Neuronal stem cell (in vitro differentiated cells): ENCODE measurements at regions not wholly inside any gene's neighbourhood (a gene's known extent, or its start where the extent isn't known, plus 50 kb on each side); places are given as distances from the start of the nearest gene placed in this dataset.

Experiments used
- DNase-seq: peaks from one replicate; pipeline ENCODE4 v3.0.0-alpha.2; 2013; ENCODE audit warnings: low spot score
- H2AFZ ChIP-seq: one replicate; pipeline ENCODE4 v1.6.1; 2013; ENCODE audit warnings: mild to moderate bottlenecking, low read length, inconsistent platforms
- H2AK5ac ChIP-seq: 2 replicates; pipeline ENCODE4 v1.6.1; 2013; ENCODE audit warnings: low read depth, mild to moderate bottlenecking, inconsistent platforms, low read length, moderate library complexity, mixed read lengths
- H2BK120ac ChIP-seq: 2 replicates; pipeline ENCODE4 v1.6.1; 2013; ENCODE audit warnings: low read depth, mild to moderate bottlenecking, inconsistent platforms, low read length, moderate library complexity, mixed read lengths
- H2BK12ac ChIP-seq: one replicate; pipeline ENCODE4 v1.6.1; 2013; ENCODE audit warnings: low read length, inconsistent platforms
- H2BK15ac ChIP-seq: 2 replicates; pipeline ENCODE4 v1.6.1; 2013; ENCODE audit warnings: mild to moderate bottlenecking, low read length, inconsistent platforms, mixed read lengths
- H2BK5ac ChIP-seq: one replicate; pipeline ENCODE4 v1.6.1; 2013; ENCODE audit warnings: inconsistent platforms, mild to moderate bottlenecking, low read length, moderate library complexity
- H3K14ac ChIP-seq: one replicate; pipeline ENCODE4 v1.6.1; 2013; ENCODE audit warnings: low read length, inconsistent platforms
- H3K18ac ChIP-seq: 2 replicates; pipeline ENCODE4 v1.6.1; 2013; ENCODE audit warnings: low read length, inconsistent platforms
- H3K23ac ChIP-seq: 2 replicates; pipeline ENCODE4 v1.6.1; 2013; ENCODE audit warnings: low read depth, mild to moderate bottlenecking, mixed read lengths, low read length, inconsistent platforms; ENCODE audit not compliant: poor library complexity
- H3K27ac ChIP-seq: replicated peaks from 3 replicates; pipeline ENCODE4 v1.5.1; 2013; ENCODE audit warnings: low read length, inconsistent platforms
- H3K27me3 ChIP-seq, 3 experiments: 2 replicates each; pipeline ENCODE4 v1.6.1; 2013; ENCODE audit warnings: low read length in 3 of 3, mild to moderate bottlenecking in 2 of 3, inconsistent platforms in 1 of 3, low read depth in 1 of 3, mixed read lengths in 1 of 3, moderate library complexity in 1 of 3; ENCODE audit not compliant: control insufficient read depth in 3 of 3, insufficient read depth in 3 of 3
- H3K36me3 ChIP-seq, 2 donors: replicated peaks in 1 of 2; 2 replicates each; pipeline ENCODE4 v1.6.1; 2013; ENCODE audit warnings: low read length in 2 of 2; ENCODE audit not compliant: control insufficient read depth in 2 of 2, insufficient read depth in 2 of 2
- H3K4ac ChIP-seq: 2 replicates; pipeline ENCODE4 v1.6.1; 2013; ENCODE audit warnings: inconsistent platforms, mild to moderate bottlenecking, low read length, moderate library complexity
- H3K4me1 ChIP-seq, 2 donors: 1 replicate in 1 of 2; 2 replicates in 1 of 2; pipeline ENCODE4 v1.6.1; 2013; ENCODE audit warnings: low read length in 2 of 2, low read depth in 1 of 2; ENCODE audit not compliant: control insufficient read depth in 2 of 2, insufficient read depth in 1 of 2
- H3K4me2 ChIP-seq: one replicate; pipeline ENCODE4 v1.6.1; 2013; ENCODE audit warnings: mild to moderate bottlenecking, low read length, inconsistent platforms; ENCODE audit not compliant: insufficient read depth, poor library complexity, severe bottlenecking
- H3K4me3 ChIP-seq, 2 donors: 2 replicates each; pipeline ENCODE4 v1.5.1; 2013; ENCODE audit warnings: low read length in 2 of 2, mild to moderate bottlenecking in 2 of 2, inconsistent platforms in 1 of 2, moderate library complexity in 1 of 2
- H3K79me1 ChIP-seq: one replicate; pipeline ENCODE4 v1.6.1; 2013; ENCODE audit warnings: low read depth, mild to moderate bottlenecking, inconsistent platforms, low read length, moderate library complexity
- H3K9ac ChIP-seq: one replicate; pipeline ENCODE4 v1.6.1; 2013; ENCODE audit warnings: mild to moderate bottlenecking, low read depth, low read length, inconsistent platforms; ENCODE audit not compliant: poor library complexity
- H3K9me3 ChIP-seq, 2 donors: replicated peaks in 1 of 2; 2 replicates each; pipeline versions ENCODE3 to v1.6.1; 2013; ENCODE audit warnings: low read length in 2 of 2, mild to moderate bottlenecking in 2 of 2, inconsistent platforms in 1 of 2, low read depth in 1 of 2, mixed read lengths in 1 of 2, moderate library complexity in 1 of 2; ENCODE audit not compliant: control insufficient read depth in 2 of 2, insufficient read depth in 1 of 2
- H4K8ac ChIP-seq: one replicate; pipeline ENCODE4 v1.6.1; 2013; ENCODE audit warnings: low read depth, mild to moderate bottlenecking, inconsistent platforms, low read length, moderate library complexity
- H4K91ac ChIP-seq: one replicate; pipeline ENCODE4 v1.6.1; 2013; ENCODE audit warnings: low read length, low read depth, mild to moderate bottlenecking, inconsistent platforms; ENCODE audit not compliant: poor library complexity
- WGBS, 2 donors: extraction: QIAGEN DNeasy Blood & Tissue Kit; methylation state at CpG; one replicate each; pipeline ENCODE4 v1.1.7; 2013; ENCODE audit warnings: missing lambda C conversion rate in 2 of 2, mixed read lengths in 1 of 2; ENCODE audit not compliant: insufficient read length in 2 of 2, insufficient replicate concordance in 1 of 2; ENCODE audit errors: extremely low coverage in 2 of 2; 5-methylcytosine and 5-hydroxymethylcytosine counted together

GRCh38 chr14:43887523-43887922 is 619.6 kb downstream of the FSCB start:
- Histone ChIP-seq H3K4ac (no peak overlapping the region), H4K8ac (no peak overlapping the region), H3K9me3 (no peaks in the 10 kb centered on the region), H3K14ac (no peak overlapping the region), H2BK12ac (no peak overlapping the region), H3K4me1 (no peaks in the 10 kb centered on the region), H3K23ac (no peak overlapping the region), H3K4me2 (no peak overlapping the region), H2AFZ (no peak overlapping the region), H3K36me3 (no peaks in the 10 kb centered on the region), H2AK5ac (no peak overlapping the region), H2BK5ac (no peak overlapping the region), H3K27me3 (no peaks in the 10 kb centered on the region), H2BK15ac (no peak overlapping the region), H3K9ac (no peak overlapping the region), H3K79me1 (no peaks in the 10 kb centered on the region), H3K4me3 (no peak overlapping the region), H2BK120ac (no peak overlapping the region), H4K91ac (no peak overlapping the region), H3K18ac (no peak overlapping the region), H3K27ac (no peak overlapping the region)
- no CpG with 5 or more reads among the region's 2 CpGs for WGBS, 2 donors
- DNase-seq, result no peak

GRCh38 chr14:43877351-43877960 is 629.6 kb downstream of the FSCB start:
- DNase-seq, result no peak
- Histone ChIP-seq H3K27me3 (no peaks in the 10 kb centered on the region), H3K4me3 (no peak overlapping the region), H2AFZ (no peak overlapping the region), H3K14ac (no peak overlapping the region), H3K18ac (no peak overlapping the region), H2BK5ac (no peak overlapping the region), H2BK15ac (no peak overlapping the region), H2BK120ac (no peak overlapping the region), H3K23ac (no peak overlapping the region), H3K4me2 (no peak overlapping the region), H2BK12ac (no peak overlapping the region), H3K9me3 (no peaks in the 10 kb centered on the region), H3K27ac (no peak overlapping the region), H3K79me1 (no peaks in the 10 kb centered on the region), H3K4ac (no peak overlapping the region), H2AK5ac (no peak overlapping the region), H4K91ac (no peak overlapping the region), H3K4me1 (no peaks in the 10 kb centered on the region), H4K8ac (no peak overlapping the region), H3K36me3 (no peaks in the 10 kb centered on the region), H3K9ac (no peak overlapping the region)
- no CpG with 5 or more reads among the region's 3 CpGs for WGBS, 2 donors

GRCh38 chr14:43872752-43873655 is 634.1 kb downstream of the FSCB start:
- Histone ChIP-seq H2BK15ac (no peak overlapping the region), H2AFZ (no peak overlapping the region), H3K36me3 (no peaks in the 10 kb centered on the region), H3K4me1 (peaks cover 0 to 2% of the 10 kb centered on the region in 2 donors), H3K4ac (no peak overlapping the region), H3K79me1 (no peaks in the 10 kb centered on the region), H2AK5ac (no peak overlapping the region), H2BK5ac (no peak overlapping the region), H4K8ac (no peak overlapping the region), H3K27me3 (no peaks in the 10 kb centered on the region), H3K14ac (no peak overlapping the region), H3K4me3 (no peak overlapping the region), H4K91ac (no peak overlapping the region), H3K4me2 (no peak overlapping the region), H3K23ac (no peak overlapping the region), H3K27ac (no peak overlapping the region), H2BK12ac (no peak overlapping the region), H2BK120ac (no peak overlapping the region), H3K9ac (no peak overlapping the region), H3K18ac (no peak overlapping the region), H3K9me3 (no peaks in the 10 kb centered on the region)
- WGBS, 2 donors, result no CpG with 5 or more reads among the region's 7 CpGs
- DNase-seq, result no peak

- Histone ChIP-seq H3K27ac (no peak overlapping the region), H2BK5ac (no peak overlapping the region), H2BK12ac (no peak overlapping the region), H3K4me1 (peaks cover 0 to 2% of the 10 kb centered on the region in 2 donors), H4K91ac (no peak overlapping the region), H4K8ac (no peak overlapping the region), H3K4me3 (no peak overlapping the region), H2AFZ (no peak overlapping the region), H3K23ac (no peak overlapping the region), H2AK5ac (no peak overlapping the region), H3K9ac (no peak overlapping the region), H2BK15ac (no peak overlapping the region), H3K79me1 (no peaks in the 10 kb centered on the region), H3K14ac (no peak overlapping the region), H3K4me2 (no peak overlapping the region), H3K18ac (no peak overlapping the region), H2BK120ac (no peak overlapping the region), H3K27me3 (no peaks in the 10 kb centered on the region), H3K36me3 (no peaks in the 10 kb centered on the region), H3K9me3 (no peaks in the 10 kb centered on the region), H3K4ac (no peak overlapping the region)
- no CpG with 5 or more reads among the region's 5 CpGs for WGBS, 2 donors
- no peak for DNase-seq
Observed at GRCh38 chr14:43872222-43872621, 634.9 kb downstream of the FSCB start.
